ENCODE measurements at regions not wholly inside any gene's neighbourhood (a gene's known extent, or its start where the extent isn't known, plus 50 kb on each side); places are given as distances from the start of the nearest gene placed in this dataset.

DNA sequence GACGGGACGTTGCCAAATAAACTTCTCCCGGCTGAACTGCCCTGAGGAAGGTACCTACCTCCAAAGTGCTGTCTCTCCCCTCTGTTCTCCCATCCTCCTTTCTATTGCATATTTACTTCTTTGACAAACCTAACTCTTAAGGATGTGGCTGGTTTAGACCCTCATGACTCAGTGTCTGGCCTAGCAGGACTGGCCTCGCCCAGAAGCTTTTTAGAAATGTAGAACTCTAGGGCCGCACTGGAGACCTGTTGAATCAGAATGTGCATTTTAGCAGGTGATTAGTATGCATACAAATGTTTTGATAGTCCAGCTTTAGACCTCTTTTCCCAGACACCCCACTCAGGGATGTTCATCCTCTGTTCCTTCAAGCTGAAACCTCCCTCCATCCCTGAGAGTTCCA is 335.9 kb downstream of the PIK3R1 start:
- TF ChIP-seq EZH2 (IDR thresholded peaks at IDR 0.05; ENCODE audit: borderline replicate concordance, low read length): no peak
- TF ChIP-seq, protein P1, sequence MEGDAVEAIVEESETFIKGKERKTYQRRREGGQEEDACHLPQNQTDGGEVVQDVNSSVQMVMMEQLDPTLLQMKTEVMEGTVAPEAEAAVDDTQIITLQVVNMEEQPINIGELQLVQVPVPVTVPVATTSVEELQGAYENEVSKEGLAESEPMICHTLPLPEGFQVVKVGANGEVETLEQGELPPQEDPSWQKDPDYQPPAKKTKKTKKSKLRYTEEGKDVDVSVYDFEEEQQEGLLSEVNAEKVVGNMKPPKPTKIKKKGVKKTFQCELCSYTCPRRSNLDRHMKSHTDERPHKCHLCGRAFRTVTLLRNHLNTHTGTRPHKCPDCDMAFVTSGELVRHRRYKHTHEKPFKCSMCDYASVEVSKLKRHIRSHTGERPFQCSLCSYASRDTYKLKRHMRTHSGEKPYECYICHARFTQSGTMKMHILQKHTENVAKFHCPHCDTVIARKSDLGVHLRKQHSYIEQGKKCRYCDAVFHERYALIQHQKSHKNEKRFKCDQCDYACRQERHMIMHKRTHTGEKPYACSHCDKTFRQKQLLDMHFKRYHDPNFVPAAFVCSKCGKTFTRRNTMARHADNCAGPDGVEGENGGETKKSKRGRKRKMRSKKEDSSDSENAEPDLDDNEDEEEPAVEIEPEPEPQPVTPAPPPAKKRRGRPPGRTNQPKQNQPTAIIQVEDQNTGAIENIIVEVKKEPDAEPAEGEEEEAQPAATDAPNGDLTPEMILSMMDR (IDR thresholded peaks at IDR 0.05; ENCODE audit: low read length): no peak
